Tibial artery (tissue), 4 donors: ENCODE measurements at regions not wholly inside any gene's neighbourhood (a gene's known extent, or its start where the extent isn't known, plus 50 kb on each side); places are given as distances from the start of the nearest gene placed in this dataset.

Experiments used
- DNase-seq, 2 donors: peaks; one replicate each; pipeline ENCODE4 v3.0.0-alpha.2; 2019
- H3K27ac ChIP-seq, 2 donors: fragments of 200-600 bp; sonication (generic) in 1 of 2; 1 replicate in 1 of 2; 2 replicates in 1 of 2; pipeline ENCODE4 v1.5.1; 2018 to 2019; ENCODE audit warnings: mild to moderate bottlenecking in 1 of 2
- H3K27me3 ChIP-seq, 2 donors: fragments of 200-600 bp; sonication (generic) in 1 of 2; one replicate each; pipeline versions ENCODE4 v1.5.1 to v1.6.0; 2016 to 2019
- H3K36me3 ChIP-seq, 3 donors: fragments of 200-600 bp; sonication (generic) in 2 of 3; one replicate each; pipeline ENCODE4 v1.5.1; 2016 to 2019; ENCODE audit warnings: mild to moderate bottlenecking in 2 of 3
- H3K4me1 ChIP-seq, 4 donors: fragments of 200-600 bp; sonication (generic) in 2 of 4; 1 replicate in 3 of 4; 2 replicates in 1 of 4; pipeline ENCODE4 v1.5.1; 2016 to 2019
- H3K4me3 ChIP-seq, 2 donors: fragments of 200-600 bp; sonication (generic) in 1 of 2; 1 replicate in 1 of 2; 2 replicates in 1 of 2; pipeline ENCODE4 v1.5.1; 2018 to 2019; ENCODE audit warnings: mild to moderate bottlenecking in 2 of 2
- H3K9me3 ChIP-seq, 3 donors: fragments of 200-600 bp; sonication (generic) in 1 of 3; one replicate each; pipeline ENCODE4 v1.5.1; 2016 to 2019
- CTCF ChIP-seq, 2 experiments: fragments of 200-600 bp in 1 of 2; fragments of 450-650 bp in 1 of 2; IDR thresholded peaks; one replicate each; pipeline ENCODE4 v1.5.1; 2017 to 2019; ENCODE audit warnings: antibody characterized with exemption in 2 of 2, mild to moderate bottlenecking in 1 of 2, moderate library complexity in 1 of 2
- intact Hi-C: fragments of 100-400 bp; cut with DNase I; formaldehyde crosslinking; loops from one replicate; pipeline ENCODE4 v1.15.0; 2023; ENCODE audit warnings: low total_unique reads

- H3K9me3 ChIP-seq = no peaks in the 10 kb centered on the region
- TF ChIP-seq CTCF (IDR thresholded peaks at IDR 0.05) = no peak
- no peak for DNase-seq
- H3K36me3 ChIP-seq = no peaks in the 10 kb centered on the region
- intact Hi-C loops = no loop called here
- H3K27ac ChIP-seq = no peak overlapping the region
- peaks cover 0 to 11% of the 10 kb centered on the region in 2 donors for H3K27me3 ChIP-seq
- H3K4me3 ChIP-seq = no peak overlapping the region
- H3K4me1 ChIP-seq = no peaks in the 10 kb centered on the region
Observed at GRCh38 chr1:34362949-34363348, 186.2 kb downstream of the C1orf94 start.

GRCh38 chr1:34363447-34363846, 186.7 kb downstream of the C1orf94 start:
- intact Hi-C loops = no loop called here
- no peak for TF ChIP-seq CTCF (IDR thresholded peaks at IDR 0.05)
- peaks cover 0 to 8% of the 10 kb centered on the region in 2 donors for H3K27me3 ChIP-seq
- H3K4me3 ChIP-seq = no peak overlapping the region
- DNase-seq = no peak
- no peaks in the 10 kb centered on the region for H3K36me3 ChIP-seq
- H3K27ac ChIP-seq = no peak overlapping the region
- H3K9me3 ChIP-seq = no peaks in the 10 kb centered on the region
- H3K4me1 ChIP-seq = no peaks in the 10 kb centered on the region

- Histone ChIP-seq H3K27ac (no peak overlapping the region), H3K4me1 (no peaks in the 10 kb centered on the region), H3K36me3 (no peaks in the 10 kb centered on the region), H3K9me3 (no peaks in the 10 kb centered on the region), H3K27me3 (peaks cover 0 to 6% of the 10 kb centered on the region in 2 donors), H3K4me3 (no peak overlapping the region)
- DNase-seq = no peak
- no peak for TF ChIP-seq CTCF (IDR thresholded peaks at IDR 0.05)
- intact Hi-C loops = no loop called here
Observed at GRCh38 chr1:34363915-34364314, 187.2 kb downstream of the C1orf94 start.

- Histone ChIP-seq H3K9me3 (no peaks in the 10 kb centered on the region), H3K36me3 (no peaks in the 10 kb centered on the region), H3K4me3 (no peak overlapping the region), H3K4me1 (no peaks in the 10 kb centered on the region), H3K27me3 (peaks cover 0 to 6% of the 10 kb centered on the region in 2 donors), H3K27ac (no peak overlapping the region)
- no peak for DNase-seq
- no peak for TF ChIP-seq CTCF (IDR thresholded peaks at IDR 0.05)
- intact Hi-C loops = no loop called here
Observed at GRCh38 chr1:34364376-34364775, 187.7 kb downstream of the C1orf94 start.

- H3K9me3 ChIP-seq = no peaks in the 10 kb centered on the region
- TF ChIP-seq CTCF (IDR thresholded peaks at IDR 0.05) = no peak
- intact Hi-C loops = no loop called here
Observed at GRCh38 chr1:34365295-34365694, 188.6 kb downstream of the C1orf94 start.

More at GRCh38 chr1:34365295-34365694, 188.6 kb downstream of the C1orf94 start:
- Histone ChIP-seq H3K36me3 (no peaks in the 10 kb centered on the region), H3K27me3 (peaks cover 0 to 6% of the 10 kb centered on the region in 2 donors), H3K27ac (no peak overlapping the region), H3K4me1 (no peaks in the 10 kb centered on the region), H3K4me3 (no peak overlapping the region)
- DNase-seq = no peak
